GM18508 (cell line): ENCODE measurements at regions not wholly inside any gene's neighbourhood (a gene's known extent, or its start where the extent isn't known, plus 50 kb on each side); places are given as distances from the start of the nearest gene placed in this dataset.

ENCODE experiments used
- ATAC-seq: cut with Tn5 transposase; IDR thresholded peaks from one replicate; pipeline ENCODE4 v1.9.1; 2021; ENCODE audit warnings: moderate number of reproducible peaks; ENCODE audit not compliant: insufficient read depth, unreplicated experiment

- peak; percentile 87 for ATAC-seq
Measured at GRCh38 chr3:177300039-177300833, 103.0 kb upstream of the TBL1XR1 start.

GRCh38 chr3:177300842-177301241 is 103.6 kb upstream of the TBL1XR1 start:
- peak; percentile 22 for ATAC-seq

GRCh38 chr3:177306252-177306651 is 109.0 kb upstream of the TBL1XR1 start:
- no peak for ATAC-seq

- ATAC-seq, result no peak
Measured at GRCh38 chr3:177307391-177307790, 110.1 kb upstream of the TBL1XR1 start.

- ATAC-seq, result no peak
Measured at GRCh38 chr3:177307826-177308225, 110.5 kb upstream of the TBL1XR1 start.

- no peak for ATAC-seq
Measured at GRCh38 chr3:177308286-177308685, 111.0 kb upstream of the TBL1XR1 start.

GRCh38 chr3:177308911-177309310 is 111.6 kb upstream of the TBL1XR1 start:
- no peak for ATAC-seq

GRCh38 chr3:177312491-177312890 is 115.2 kb upstream of the TBL1XR1 start:
- no peak for ATAC-seq

GRCh38 chr3:177314897-177315296 is 117.6 kb upstream of the TBL1XR1 start:
- ATAC-seq, result no peak

GRCh38 chr3:177317247-177317646 is 120.0 kb upstream of the TBL1XR1 start:
- ATAC-seq, result no peak

- no peak for ATAC-seq
Measured at GRCh38 chr3:177318559-177318958, 121.3 kb upstream of the TBL1XR1 start.

GRCh38 chr3:177320765-177321247 is 123.5 kb upstream of the TBL1XR1 start:
- peak; percentile 31 for ATAC-seq

- no peak for ATAC-seq
Measured at GRCh38 chr3:177321819-177322218, 124.5 kb upstream of the TBL1XR1 start.

GRCh38 chr3:177322881-177323280 is 125.6 kb upstream of the TBL1XR1 start:
- no peak for ATAC-seq

GRCh38 chr3:177329854-177330253 is 132.6 kb upstream of the TBL1XR1 start:
- no peak for ATAC-seq

GRCh38 chr3:177330779-177331178 is 133.5 kb upstream of the TBL1XR1 start:
- no peak for ATAC-seq

- ATAC-seq, result no peak
Measured at GRCh38 chr3:177331203-177331835, 134.0 kb upstream of the TBL1XR1 start.

- no peak for ATAC-seq
Measured at GRCh38 chr3:177332955-177333354, 135.7 kb upstream of the TBL1XR1 start.

GRCh38 chr3:177333533-177334520 is 136.5 kb upstream of the TBL1XR1 start:
- ATAC-seq, result no peak

- no peak for ATAC-seq
Measured at GRCh38 chr3:177334803-177335202, 137.5 kb upstream of the TBL1XR1 start.

GRCh38 chr3:177335728-177336127 is 138.4 kb upstream of the TBL1XR1 start:
- no peak for ATAC-seq
